HepG2 (cell line): ENCODE measurements at regions not wholly inside any gene's neighbourhood (a gene's known extent, or its start where the extent isn't known, plus 50 kb on each side); places are given as distances from the start of the nearest gene placed in this dataset.

ENCODE experiments used
- ATAC-seq: fragments of 200-7000 bp; cut with Tn5 transposase; 3 replicates; pipeline ENCODE4 v1.9.1; 2020; ENCODE audit warnings: mild to moderate bottlenecking, moderate library complexity
- BruUV-seq: library from RNA; stranded (reverse); fragments of 400-500 nt; replicated peaks from 2 replicates; lab custom pipeline; 2021; lab: Mats Ljungman, UMichigan
- CTCF ChIA-PET: fragments of 300-600 bp; formaldehyde crosslinking; extraction: SDS; loops from one replicate; lab custom pipeline; 2021; ENCODE audit warnings: low total read pairs, inconsistent platforms, low intra/inter-chr PET ratio; lab: Yijun Ruan, JAX
- POLR2A ChIA-PET: fragments of 350-600 bp; sonication (Branson Sonifier 250); formaldehyde crosslinking; loops from one replicate; lab custom pipeline; 2020; ENCODE audit warnings: antibody characterized with exemption, inconsistent platforms; lab: Yijun Ruan, JAX
- DNase-seq: peaks from one replicate; pipeline ENCODE4 v3.0.0-alpha.2; 2015; ENCODE audit warnings: low spot score
- FAIRE-seq: peaks from 3 replicates; lab custom pipeline; 2011; peaks lifted over from hg19 to GRCh38; lab: Jason Lieb, UNC
- H2AFZ ChIP-seq: one replicate; pipeline ENCODE4 v1.6.1; 2011; ENCODE audit warnings: low read length, inconsistent platforms
- H3K27ac ChIP-seq: fragments of 300-600 bp; 3 replicates; pipeline ENCODE4 v1.8.0; 2011; ENCODE audit warnings: mixed run types, mild to moderate bottlenecking, mixed read lengths, low read length, inconsistent platforms; ENCODE audit not compliant: insufficient read depth; ENCODE audit errors: extremely low read length
- H3K27me3 ChIP-seq, 2 experiments: fragments of 200-600 bp in 1 of 2; 2 replicates in 1 of 2; 3 replicates in 1 of 2; pipeline versions ENCODE4 v1.6.0 to v1.8.0; 2011; ENCODE audit warnings: low read length in 2 of 2, mild to moderate bottlenecking in 2 of 2, moderate library complexity in 2 of 2, inconsistent platforms in 1 of 2; ENCODE audit not compliant: insufficient read depth in 2 of 2, control insufficient read depth in 1 of 2
- H3K36me3 ChIP-seq, 2 experiments: fragments of 200-600 bp in 1 of 2; replicated peaks in 1 of 2; 2 replicates in 1 of 2; 3 replicates in 1 of 2; pipeline versions ENCODE4 v1.5.1 to v1.8.0; 2011; ENCODE audit warnings: low read length in 2 of 2, inconsistent platforms in 1 of 2; ENCODE audit not compliant: insufficient read depth in 2 of 2, control insufficient read depth in 1 of 2
- H3K4me1 ChIP-seq: 2 replicates; pipeline ENCODE4 v1.5.1; 2012; ENCODE audit warnings: low read length, inconsistent platforms; ENCODE audit not compliant: insufficient read depth
- H3K4me2 ChIP-seq: 2 replicates; pipeline ENCODE4 v1.6.0; 2011; ENCODE audit warnings: low read depth, low read length, inconsistent platforms
- H3K4me3 ChIP-seq, 3 experiments: fragments of 200-600 bp in 1 of 3; sonication (generic), shearing (Covaris generic) in 1 of 3; replicated peaks in 1 of 3; 2 replicates each; pipeline ENCODE4 v1.5.1; 2011 to 2016; ENCODE audit warnings: low read length in 3 of 3, inconsistent platforms in 2 of 3, low read depth in 2 of 3, mild to moderate bottlenecking in 2 of 3, control low read depth in 1 of 3, mixed read lengths in 1 of 3; ENCODE audit not compliant: insufficient read depth in 1 of 3
- H3K79me2 ChIP-seq: one replicate; pipeline ENCODE4 v1.6.1; 2011; ENCODE audit warnings: low read length, inconsistent platforms; ENCODE audit not compliant: insufficient read depth
- H3K9ac ChIP-seq: 2 replicates; pipeline ENCODE4 v1.6.0; 2011; ENCODE audit warnings: mild to moderate bottlenecking, low read depth, low read length, inconsistent platforms; ENCODE audit not compliant: insufficient read depth
- H3K9me3 ChIP-seq: 2 replicates; pipeline ENCODE4 v1.5.1; 2012; ENCODE audit warnings: mild to moderate bottlenecking, low read length
- H4K20me1 ChIP-seq: 2 replicates; pipeline ENCODE4 v1.6.0; 2011; ENCODE audit warnings: inconsistent platforms, mild to moderate bottlenecking, low read length, moderate library complexity; ENCODE audit not compliant: insufficient read depth
- CHD2 ChIP-seq: IDR thresholded peaks from 2 replicates; pipeline ENCODE4 v1.6.1; 2011; ENCODE audit warnings: low read depth, low read length, improper control_type of control experiment
- E2F1 ChIP-seq: sonication (generic); formaldehyde crosslinking; IDR thresholded peaks from 2 replicates; pipeline ENCODE4 v1.5.0; 2020; ENCODE audit warnings: missing genetic modification reagents
- KLF9 ChIP-seq: IDR thresholded peaks from 2 replicates; pipeline ENCODE4 v1.6.1; 2016; ENCODE audit warnings: low read depth
- MTA3 ChIP-seq: sonication (generic); formaldehyde crosslinking; IDR thresholded peaks from 2 replicates; pipeline ENCODE4 v1.4.0; 2020; ENCODE audit warnings: missing genetic modification reagents
- MXD4 ChIP-seq: IDR thresholded peaks from 2 replicates; pipeline ENCODE4 v1.6.1; 2016; ENCODE audit warnings: mild to moderate bottlenecking, missing biosample characterization, missing genetic modification reagents
- NFYB ChIP-seq: sonication (generic); formaldehyde crosslinking; IDR thresholded peaks from 2 replicates; pipeline ENCODE4 v1.4.0; 2020; ENCODE audit warnings: missing genetic modification reagents
- PCBP1 ChIP-seq: fragments of 200-400 bp; formaldehyde crosslinking; IDR thresholded peaks from 2 replicates; pipeline ENCODE4 v1.6.1; 2017; ENCODE audit warnings: mild to moderate bottlenecking, low read depth, low read length, borderline replicate concordance
- RARA ChIP-seq: IDR thresholded peaks from 2 replicates; pipeline ENCODE4 v1.6.1; 2016; ENCODE audit warnings: missing genetic modification reagents, missing compliant biosample characterization
- RELA ChIP-seq: sonication (generic); formaldehyde crosslinking; IDR thresholded peaks from 2 replicates; pipeline ENCODE4 v1.4.0; 2020; ENCODE audit warnings: missing genetic modification reagents
- SRSF4 ChIP-seq: fragments of 200-400 bp; formaldehyde crosslinking; IDR thresholded peaks from one replicate; pipeline ENCODE4 v1.6.1; 2018; ENCODE audit warnings: mild to moderate bottlenecking, low read depth, low read length, moderate library complexity; ENCODE audit not compliant: poor library complexity, severe bottlenecking
- TARDBP ChIP-seq: sonication (generic); formaldehyde crosslinking; IDR thresholded peaks from 2 replicates; pipeline ENCODE4 v1.8.0; 2022; ENCODE audit warnings: mild to moderate bottlenecking, missing genetic modification reagents
- TCF12 ChIP-seq, 2 experiments: fragments of 450-650 bp in 1 of 2; sonication (generic) in 1 of 2; formaldehyde crosslinking in 1 of 2; IDR thresholded peaks; 2 replicates each; pipeline versions ENCODE4 v1.6.1 to v1.8.0; 2017 to 2022; ENCODE audit warnings: antibody characterized with exemption in 1 of 2, mild to moderate bottlenecking in 1 of 2, missing genetic modification reagents in 1 of 2, moderate library complexity in 1 of 2
- XBP1 ChIP-seq: sonication (generic); formaldehyde crosslinking; IDR thresholded peaks from 2 replicates; pipeline ENCODE4 v1.5.0; 2020; ENCODE audit warnings: missing genetic modification reagents
- YEATS4 ChIP-seq: sonication (generic); formaldehyde crosslinking; IDR thresholded peaks from 2 replicates; pipeline ENCODE4 v1.4.0; 2020; ENCODE audit warnings: missing genetic modification reagents, borderline replicate concordance
- ZBTB7B ChIP-seq: sonication (generic); formaldehyde crosslinking; IDR thresholded peaks from 2 replicates; pipeline ENCODE4 v1.4.0; 2020; ENCODE audit warnings: missing genetic modification reagents
- ZFAT ChIP-seq: sonication (generic); formaldehyde crosslinking; conservative IDR thresholded peaks from 2 replicates; pipeline ENCODE4 v1.8.1; 2023; ENCODE audit warnings: missing genetic modification reagents, inconsistent platforms
- ZFP36L1 ChIP-seq: sonication (generic); formaldehyde crosslinking; IDR thresholded peaks from 2 replicates; pipeline ENCODE4 v1.8.0; 2022; ENCODE audit warnings: mild to moderate bottlenecking, missing genetic modification reagents, moderate library complexity
- ZNF296 ChIP-seq: sonication (generic); formaldehyde crosslinking; conservative IDR thresholded peaks from 2 replicates; pipeline ENCODE4 v1.5.0; 2020; ENCODE audit warnings: mild to moderate bottlenecking, missing genetic modification reagents
- ZNF780A ChIP-seq: sonication (generic); formaldehyde crosslinking; IDR thresholded peaks from 2 replicates; pipeline ENCODE4 v1.8.0; 2022; ENCODE audit warnings: mild to moderate bottlenecking, missing genetic modification reagents, moderate library complexity
- ZNF781 ChIP-seq: sonication (generic); formaldehyde crosslinking; IDR thresholded peaks from 2 replicates; pipeline ENCODE4 v1.5.1; 2020; ENCODE audit warnings: borderline replicate concordance, mild to moderate bottlenecking, missing genetic modification reagents; ENCODE audit errors: not compliant biosample characterization
- WGBS: methylation state at CpG from one replicate; pipeline ENCODE4 v1.1.6; 2017; ENCODE audit warnings: low lambda C conversion rate; 5-methylcytosine and 5-hydroxymethylcytosine counted together
- in situ Hi-C: cut with HindIII; loops from 2 replicates; pipeline ENCODE4 v1.10.0; 2017; ENCODE audit warnings: low pct_unique_long_range_greater_than_20kb; ENCODE audit not compliant: extremely low pct_ligation_motif_present
- intact Hi-C: fragments of 100-400 bp; cut with micrococcal nuclease; formaldehyde crosslinking; loops from one replicate; pipeline ENCODE4 v1.10.0; 2022; ENCODE audit not compliant: unreplicated experiment

DNA sequence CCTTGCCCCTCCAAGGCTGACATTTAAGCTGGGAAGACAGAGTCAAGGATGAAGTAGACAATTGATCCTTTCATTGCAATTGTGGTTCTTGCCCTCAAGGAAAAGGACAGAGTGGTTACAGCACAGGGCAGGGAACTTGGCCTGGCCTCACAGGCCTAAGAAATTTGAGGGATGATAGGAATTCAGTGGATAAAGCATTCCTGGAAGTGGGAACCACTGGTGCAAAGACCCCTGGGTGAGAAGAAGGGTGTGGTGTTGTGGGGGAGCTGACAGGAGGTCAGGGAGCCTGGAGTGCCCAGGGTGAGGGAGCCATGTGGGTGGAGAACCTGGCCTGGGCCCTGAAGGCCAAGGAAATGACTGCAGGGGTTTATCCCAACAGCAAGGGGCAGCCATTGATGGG is 287.4 kb downstream of the UACA start:
- BruUV-seq, result no TSS peak
- POLR2A ChIA-PET, result no interaction called here
- Histone ChIP-seq H3K27ac (no peak overlapping the region), H3K9me3 (no peaks in the 10 kb centered on the region), H3K4me1 (no peaks in the 10 kb centered on the region), H3K4me2 (no peak overlapping the region), H3K36me3 (no peaks in the 10 kb centered on the region), H2AFZ (no peak overlapping the region), H3K79me2 (no peaks in the 10 kb centered on the region), H3K4me3 (no peak overlapping the region), H4K20me1 (no peaks in the 10 kb centered on the region), H3K27me3 (peaks cover 4 to 22% of the 10 kb centered on the region in 2 experiments; a peak in 3 of 5 replicates), H3K9ac (no peak overlapping the region)
- intact Hi-C loops, result no loop called here
- in situ Hi-C loops, result no loop called here
- ATAC-seq, result no peak
- TF ChIP-seq MXD4, result no peak
- no peak for TF ChIP-seq XBP1 (CRISPR knock-in tag)
- TF ChIP-seq MTA3 (CRISPR knock-in tag), result no peak
- no peak for TF ChIP-seq ZNF780A (CRISPR knock-in tag)
- TF ChIP-seq ZBTB7B (CRISPR knock-in tag), result no peak
- no peak for TF ChIP-seq SRSF4
- TF ChIP-seq RELA (CRISPR knock-in tag), result no peak
- no peak for TF ChIP-seq TARDBP (CRISPR knock-in tag)
- CTCF ChIA-PET, result no interaction called here
- no peak for FAIRE-seq
- DNase-seq, result no peak

GRCh38 chr15:70475407-70475781 is 288.0 kb downstream of the UACA start:
- DNase-seq, result no peak
- no peak overlapping the region for H3K27ac ChIP-seq
- no peaks in the 10 kb centered on the region for H3K4me1 ChIP-seq
- H3K4me3 ChIP-seq, result no peak overlapping the region
- no peak overlapping the region for H2AFZ ChIP-seq
- FAIRE-seq, result no peak
- BruUV-seq, result no TSS peak
- H3K79me2 ChIP-seq, result no peaks in the 10 kb centered on the region
- CTCF ChIA-PET, result no interaction called here
- POLR2A ChIA-PET, result no interaction called here
- peaks cover 4 to 22% of the 10 kb centered on the region in 2 experiments; a peak in 3 of 5 replicates for H3K27me3 ChIP-seq
- H3K36me3 ChIP-seq, result no peaks in the 10 kb centered on the region
- intact Hi-C loops, result no loop called here
- H4K20me1 ChIP-seq, result no peaks in the 10 kb centered on the region
- ATAC-seq, result no peak
- no peak overlapping the region for H3K4me2 ChIP-seq
- no peaks in the 10 kb centered on the region for H3K9me3 ChIP-seq
- no peak overlapping the region for H3K9ac ChIP-seq
- 29% methylated on average over 7 of the region's 7 CpGs for WGBS
- TF ChIP-seq ZFP36L1 (CRISPR knock-in tag), result no peak
- TF ChIP-seq NFYB (CRISPR knock-in tag), result no peak
- no peak for TF ChIP-seq ZFAT (CRISPR knock-in tag)
- TF ChIP-seq ZNF296 (CRISPR knock-in tag), result no peak
- no peak for TF ChIP-seq E2F1
- no peak for TF ChIP-seq KLF9 (CRISPR knock-in tag)
- no peak for TF ChIP-seq RARA
- TF ChIP-seq YEATS4 (CRISPR knock-in tag), result no peak
- TF ChIP-seq ZNF781 (CRISPR knock-in tag), result no peak
- TF ChIP-seq TCF12 (IDR thresholded peaks at IDR 0.05), result no peak
- TF ChIP-seq TCF12 (CRISPR knock-in tag; IDR thresholded peaks at IDR 0.05), result no peak
- no peak for TF ChIP-seq PCBP1
- no peak for TF ChIP-seq CHD2
- in situ Hi-C loops, result no loop called here
